ENCODE measurements at regions not wholly inside any gene's neighbourhood (a gene's known extent, or its start where the extent isn't known, plus 50 kb on each side); places are given as distances from the start of the nearest gene placed in this dataset.

GRCh38 chr4:126482311-126482710 is 1150.4 kb upstream of the INTU start:
- TF ChIP-seq GATA2 (IDR thresholded peaks at IDR 0.05; ENCODE audit: low read depth, low read length) (no peak), GATA3 (IDR thresholded peaks at IDR 0.05; ENCODE audit: low read depth, low read length) (no peak)

- no peak for TF ChIP-seq GATA2 (IDR thresholded peaks at IDR 0.05; ENCODE audit: low read depth, low read length)
- TF ChIP-seq GATA3 (IDR thresholded peaks at IDR 0.05; ENCODE audit: low read depth, low read length): no peak
Measured at GRCh38 chr4:126486377-126486776, 1146.4 kb upstream of the INTU start.

GRCh38 chr4:126489826-126490463 is 1142.8 kb upstream of the INTU start:
- TF ChIP-seq GATA3 (IDR thresholded peaks at IDR 0.05; ENCODE audit: low read depth, low read length) (no peak), GATA2 (IDR thresholded peaks at IDR 0.05; ENCODE audit: low read depth, low read length) (no peak)

GRCh38 chr4:126495163-126495752 is 1137.5 kb upstream of the INTU start:
- TF ChIP-seq GATA3 (IDR thresholded peaks at IDR 0.05; ENCODE audit: low read depth, low read length) (no peak), GATA2 (IDR thresholded peaks at IDR 0.05; ENCODE audit: low read depth, low read length) (no peak)

- TF ChIP-seq GATA3 (IDR thresholded peaks at IDR 0.05; ENCODE audit: low read depth, low read length): no peak
- no peak for TF ChIP-seq GATA2 (IDR thresholded peaks at IDR 0.05; ENCODE audit: low read depth, low read length)
Measured at GRCh38 chr4:126512979-126513378, 1119.8 kb upstream of the INTU start.

- no peak for TF ChIP-seq GATA3 (IDR thresholded peaks at IDR 0.05; ENCODE audit: low read depth, low read length)
- TF ChIP-seq GATA2 (IDR thresholded peaks at IDR 0.05; ENCODE audit: low read depth, low read length): no peak
Measured at GRCh38 chr4:126513596-126513995, 1119.2 kb upstream of the INTU start.

- TF ChIP-seq GATA2 (IDR thresholded peaks at IDR 0.05; ENCODE audit: low read depth, low read length) (no peak), GATA3 (IDR thresholded peaks at IDR 0.05; ENCODE audit: low read depth, low read length) (no peak)
Measured at GRCh38 chr4:126520731-126521130, 1112.0 kb upstream of the INTU start.

- no peak for TF ChIP-seq GATA2 (IDR thresholded peaks at IDR 0.05; ENCODE audit: low read depth, low read length)
- no peak for TF ChIP-seq GATA3 (IDR thresholded peaks at IDR 0.05; ENCODE audit: low read depth, low read length)
Measured at GRCh38 chr4:126526335-126526734, 1106.4 kb upstream of the INTU start.

GRCh38 chr4:126529997-126530396 is 1102.8 kb upstream of the INTU start:
- no peak for TF ChIP-seq GATA2 (IDR thresholded peaks at IDR 0.05; ENCODE audit: low read depth, low read length)
- no peak for TF ChIP-seq GATA3 (IDR thresholded peaks at IDR 0.05; ENCODE audit: low read depth, low read length)

- TF ChIP-seq GATA2 (IDR thresholded peaks at IDR 0.05; ENCODE audit: low read depth, low read length): no peak
- TF ChIP-seq GATA3 (IDR thresholded peaks at IDR 0.05; ENCODE audit: low read depth, low read length): no peak
Measured at GRCh38 chr4:126530996-126531585, 1101.7 kb upstream of the INTU start.

- TF ChIP-seq GATA3 (IDR thresholded peaks at IDR 0.05; ENCODE audit: low read depth, low read length) (no peak), GATA2 (IDR thresholded peaks at IDR 0.05; ENCODE audit: low read depth, low read length) (no peak)
Measured at GRCh38 chr4:126532527-126532926, 1100.2 kb upstream of the INTU start.

- TF ChIP-seq GATA2 (IDR thresholded peaks at IDR 0.05; ENCODE audit: low read depth, low read length): no peak
- no peak for TF ChIP-seq GATA3 (IDR thresholded peaks at IDR 0.05; ENCODE audit: low read depth, low read length)
Measured at GRCh38 chr4:126533146-126533805, 1099.5 kb upstream of the INTU start.

GRCh38 chr4:126539771-126540170 is 1093.0 kb upstream of the INTU start:
- no peak for TF ChIP-seq GATA2 (IDR thresholded peaks at IDR 0.05; ENCODE audit: low read depth, low read length)
- TF ChIP-seq GATA3 (IDR thresholded peaks at IDR 0.05; ENCODE audit: low read depth, low read length): no peak

GRCh38 chr4:126541820-126542219 is 1090.9 kb upstream of the INTU start:
- TF ChIP-seq GATA3 (IDR thresholded peaks at IDR 0.05; ENCODE audit: low read depth, low read length): no peak

GRCh38 chr4:126544276-126544675 is 1088.5 kb upstream of the INTU start:
- TF ChIP-seq GATA2 (IDR thresholded peaks at IDR 0.05; ENCODE audit: low read depth, low read length) (no peak), GATA3 (IDR thresholded peaks at IDR 0.05; ENCODE audit: low read depth, low read length) (no peak)

Data from SH-SY5Y (cell line).